CD4-positive, alpha-beta T cell treated with Interleukin-10 for 1 hour (primary cell): ENCODE measurements at regions not wholly inside any gene's neighbourhood (a gene's known extent, or its start where the extent isn't known, plus 50 kb on each side); places are given as distances from the start of the nearest gene placed in this dataset.

Experiments
- DNase-seq: peaks from one replicate; pipeline ENCODE4 v3.0.0-alpha.2; 2020

DNA sequence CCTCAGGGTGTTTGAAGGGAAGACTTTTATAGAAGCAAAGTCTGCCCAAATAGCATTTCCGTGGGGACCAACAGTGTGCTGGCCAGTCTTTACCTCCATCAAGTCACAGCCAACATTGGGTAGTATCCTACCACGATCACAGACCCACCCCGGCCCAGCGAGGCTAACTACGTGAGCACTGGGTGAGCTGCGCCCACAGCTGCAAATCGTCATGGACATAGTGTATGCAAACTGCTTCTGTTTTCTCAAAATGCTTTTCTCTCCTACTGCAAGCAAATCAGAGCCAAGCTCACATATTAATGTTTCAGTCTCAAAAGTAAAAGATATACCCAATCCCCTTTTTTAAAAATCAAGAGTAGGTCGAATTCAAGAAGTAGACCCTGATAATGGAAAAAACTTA lies 592.8 kb upstream of the CDH4 start:
- no peak for DNase-seq

GRCh38 chr20:60662307-60662706 lies 589.8 kb upstream of the CDH4 start:
- DNase-seq, result no peak

- DNase-seq, result no peak
Measured at GRCh38 chr20:60664106-60664505, 588.0 kb upstream of the CDH4 start.

DNA sequence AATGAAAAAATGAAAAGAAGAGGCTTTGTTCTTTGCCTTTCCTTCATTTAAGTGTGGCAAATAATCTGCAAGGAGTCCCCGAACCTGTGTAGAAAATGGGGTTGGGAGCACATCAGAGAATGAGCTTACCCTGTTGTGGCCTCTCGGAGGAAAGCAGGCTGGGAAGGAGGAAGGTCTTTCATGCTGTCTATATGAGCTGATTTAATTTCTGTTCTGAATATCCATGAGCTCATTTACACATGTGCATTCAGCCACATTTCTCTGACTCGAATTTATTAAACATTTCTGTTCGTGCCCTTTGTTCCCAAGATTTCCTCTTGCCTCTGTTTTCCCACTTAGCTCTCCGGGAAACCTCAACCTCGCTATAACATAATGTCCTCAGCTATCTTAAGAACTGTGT lies 584.4 kb upstream of the CDH4 start:
- DNase-seq, result no peak

- no peak for DNase-seq
Measured at GRCh38 chr20:60669211-60669610, 582.9 kb upstream of the CDH4 start.

DNA sequence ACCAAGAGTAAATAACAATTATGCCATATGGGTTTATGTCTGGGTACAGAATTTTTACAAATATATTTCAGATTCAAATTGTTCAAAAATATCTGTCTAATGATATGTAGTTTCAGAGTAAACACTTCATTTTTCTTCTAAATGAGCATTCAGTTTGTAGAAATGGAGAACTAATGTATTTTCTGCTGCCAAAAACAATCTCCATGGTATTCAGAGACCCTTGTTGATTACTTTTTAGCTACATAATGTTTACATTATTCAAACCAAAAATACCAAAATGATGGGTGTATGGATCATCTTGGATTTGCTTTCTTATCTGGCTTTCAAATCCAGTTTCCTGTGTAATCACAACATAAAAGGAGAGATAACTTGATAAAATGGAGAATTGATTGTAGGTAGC lies 576.0 kb upstream of the CDH4 start:
- no peak for DNase-seq

- DNase-seq, result no peak
Measured at GRCh38 chr20:60677819-60678218, 574.2 kb upstream of the CDH4 start.

DNA sequence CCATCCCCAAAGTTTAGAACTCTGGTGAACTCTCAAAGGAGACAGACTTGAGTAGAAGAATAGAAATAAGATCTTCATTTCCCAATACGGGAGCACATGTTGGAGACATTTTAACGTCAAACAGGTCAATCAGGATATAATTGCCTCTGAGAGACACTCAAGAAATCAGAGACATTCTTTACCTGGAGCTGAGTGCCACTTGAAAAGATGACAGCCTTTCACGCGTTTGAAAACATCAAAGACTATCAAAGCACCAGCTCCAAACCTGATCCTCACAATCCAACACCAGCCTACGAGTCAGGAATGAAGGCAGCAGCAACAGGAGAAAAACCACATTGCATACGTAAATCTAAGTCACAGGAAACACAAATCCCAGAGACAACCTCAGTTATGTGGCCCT lies 571.5 kb upstream of the CDH4 start:
- DNase-seq, result no peak

GRCh38 chr20:60687213-60687612 lies 564.8 kb upstream of the CDH4 start:
- no peak for DNase-seq

DNA sequence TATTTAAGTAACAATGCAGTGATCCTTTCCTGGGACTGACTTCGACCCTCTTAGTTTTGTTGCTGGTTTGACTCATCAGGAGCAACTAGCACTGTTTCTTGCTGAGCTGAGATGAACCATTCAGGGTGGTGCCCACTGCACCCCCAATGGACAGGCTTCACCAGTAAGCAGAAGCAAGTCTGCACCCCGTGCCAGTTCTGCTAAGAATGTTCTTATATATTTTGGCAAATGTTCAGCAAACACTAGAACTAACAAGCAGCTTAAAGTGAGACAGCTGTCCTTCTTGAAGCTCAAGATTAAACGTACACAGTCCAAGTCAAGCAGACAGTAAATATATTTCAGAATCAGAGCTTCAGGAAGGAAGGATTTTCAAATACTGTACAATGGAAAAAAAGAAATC lies 561.3 kb upstream of the CDH4 start:
- no peak for DNase-seq

GRCh38 chr20:60691966-60692615 lies 560.0 kb upstream of the CDH4 start:
- DNase-seq, result no peak

DNA sequence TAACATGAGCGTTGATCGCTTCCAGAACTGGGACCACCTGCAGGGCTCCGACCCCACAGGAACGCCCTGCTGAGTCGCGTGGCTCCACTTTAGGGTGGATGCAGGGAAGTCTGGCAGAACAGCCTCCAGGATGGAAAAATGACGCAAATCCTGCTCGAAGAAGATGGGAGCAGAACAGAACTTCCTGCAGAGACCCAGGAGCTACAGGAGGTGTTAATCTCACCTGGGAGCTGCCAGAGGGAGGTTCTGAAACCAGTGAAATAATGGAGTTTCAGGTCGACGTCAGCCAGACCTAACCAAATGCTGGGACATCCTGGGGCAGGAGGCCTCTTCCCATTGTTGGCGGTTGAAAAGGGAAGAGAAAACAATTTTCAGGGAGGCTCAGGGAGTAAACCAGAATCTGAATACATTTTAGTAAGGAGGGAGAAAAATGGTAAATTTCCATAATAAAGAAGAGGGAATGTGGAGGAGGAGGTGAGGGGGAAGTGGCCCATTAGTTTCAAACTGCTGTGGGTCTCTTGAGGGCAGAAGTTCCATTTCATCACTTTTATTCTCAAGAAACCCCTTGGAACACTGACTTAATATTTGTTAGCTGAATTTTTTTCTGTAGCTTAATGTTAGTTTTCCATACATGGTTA lies 558.4 kb upstream of the CDH4 start:
- no peak for DNase-seq

DNA sequence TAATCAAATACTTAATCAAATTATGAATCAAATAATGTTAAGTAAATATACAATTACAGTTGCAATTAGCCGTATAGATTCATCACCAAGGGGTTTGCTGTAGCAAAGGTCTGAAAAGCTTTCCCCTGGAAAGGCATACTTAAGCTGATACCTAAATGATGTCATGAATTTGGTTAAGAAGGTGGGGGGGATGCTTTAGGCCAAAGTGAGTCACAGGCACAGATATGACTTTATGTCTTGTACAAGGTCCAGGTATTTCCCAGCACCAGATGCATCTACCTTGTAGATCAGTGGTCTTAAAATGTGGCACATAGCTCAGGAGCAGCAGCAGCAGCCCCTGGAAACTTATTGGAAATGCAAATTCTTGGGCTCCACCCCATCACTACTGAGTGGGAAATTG lies 557.3 kb upstream of the CDH4 start:
- no peak for DNase-seq

DNA sequence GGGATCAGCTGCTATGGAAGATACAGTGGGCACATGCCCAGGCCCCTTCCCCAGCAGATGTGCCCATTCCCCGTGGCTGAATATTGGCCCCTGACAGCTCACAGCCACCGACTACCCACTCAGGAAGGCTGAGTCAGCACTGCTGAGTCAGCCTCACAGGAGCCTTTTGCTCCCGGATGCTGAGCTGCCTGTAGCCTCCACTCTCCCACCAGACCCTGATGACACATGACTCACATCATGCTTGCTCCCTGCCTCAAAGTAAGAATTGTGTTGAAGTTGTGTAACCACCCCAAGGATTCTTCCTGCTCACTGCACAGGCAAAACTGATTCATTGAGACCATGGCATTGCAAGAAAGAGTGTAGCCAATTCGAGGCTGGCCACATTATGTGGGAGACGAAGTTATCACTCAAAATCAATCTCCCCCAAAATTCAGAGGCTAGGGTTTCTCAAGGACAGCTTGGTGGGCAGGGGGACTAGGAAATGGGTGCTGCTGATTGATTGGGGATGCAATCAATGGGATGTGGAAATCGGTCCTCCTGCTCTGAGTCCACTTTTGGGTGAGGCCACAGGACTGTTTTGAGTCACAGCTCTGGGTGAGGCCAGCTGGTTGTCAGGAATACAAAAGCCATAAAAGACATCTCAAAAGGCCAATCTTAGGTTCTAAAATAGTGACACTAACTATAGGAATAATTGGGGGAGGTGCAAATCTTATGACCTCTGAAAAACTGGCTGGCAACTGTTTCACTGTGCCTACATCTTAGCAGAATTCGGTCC lies 556.6 kb upstream of the CDH4 start:
- no peak for DNase-seq

DNA sequence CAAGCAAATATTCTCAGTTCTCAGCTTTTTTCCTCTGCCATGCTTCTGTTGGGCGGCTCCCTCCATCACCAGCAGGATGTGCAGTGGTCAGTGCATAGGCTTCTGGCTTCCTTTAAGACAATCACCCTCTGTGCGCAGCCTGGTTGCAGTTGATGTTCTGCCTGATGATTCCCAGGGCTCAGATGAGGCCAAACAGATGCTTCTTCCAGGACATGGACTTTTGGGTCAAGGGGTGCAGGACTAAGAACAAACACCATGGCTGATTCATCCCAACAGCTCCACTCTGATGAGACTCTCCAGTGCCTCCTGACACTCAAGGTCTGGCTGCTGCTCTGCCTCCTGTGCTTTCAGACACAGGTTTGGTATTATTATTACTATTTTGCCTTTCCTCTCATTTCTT lies 554.8 kb upstream of the CDH4 start:
- DNase-seq, result no peak

GRCh38 chr20:60700728-60701127 lies 551.3 kb upstream of the CDH4 start:
- no peak for DNase-seq

DNA sequence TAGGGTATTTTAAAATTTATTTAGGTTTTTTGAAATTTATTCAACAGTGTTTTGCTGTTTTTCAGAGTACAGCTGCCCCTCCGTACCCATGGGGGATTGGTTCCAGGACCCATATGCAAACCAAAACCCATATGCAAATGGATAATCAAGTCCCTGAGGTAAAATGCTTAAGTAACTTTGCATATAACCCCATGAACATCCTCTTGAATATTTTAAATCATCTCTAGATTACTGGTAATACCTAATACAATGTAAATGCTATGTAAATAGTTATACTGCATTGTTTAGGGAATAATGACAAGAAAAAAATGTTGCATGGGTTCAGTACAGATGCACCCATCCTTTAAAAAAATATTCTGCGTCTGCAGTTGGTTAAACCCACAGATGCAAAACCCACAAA lies 547.9 kb upstream of the CDH4 start:
- DNase-seq, result no peak

GRCh38 chr20:60713396-60713795 lies 538.7 kb upstream of the CDH4 start:
- DNase-seq, result no peak

- no peak for DNase-seq
Measured at GRCh38 chr20:60715172-60715571, 536.9 kb upstream of the CDH4 start.

GRCh38 chr20:60718743-60719480 lies 533.1 kb upstream of the CDH4 start:
- no peak for DNase-seq

DNA sequence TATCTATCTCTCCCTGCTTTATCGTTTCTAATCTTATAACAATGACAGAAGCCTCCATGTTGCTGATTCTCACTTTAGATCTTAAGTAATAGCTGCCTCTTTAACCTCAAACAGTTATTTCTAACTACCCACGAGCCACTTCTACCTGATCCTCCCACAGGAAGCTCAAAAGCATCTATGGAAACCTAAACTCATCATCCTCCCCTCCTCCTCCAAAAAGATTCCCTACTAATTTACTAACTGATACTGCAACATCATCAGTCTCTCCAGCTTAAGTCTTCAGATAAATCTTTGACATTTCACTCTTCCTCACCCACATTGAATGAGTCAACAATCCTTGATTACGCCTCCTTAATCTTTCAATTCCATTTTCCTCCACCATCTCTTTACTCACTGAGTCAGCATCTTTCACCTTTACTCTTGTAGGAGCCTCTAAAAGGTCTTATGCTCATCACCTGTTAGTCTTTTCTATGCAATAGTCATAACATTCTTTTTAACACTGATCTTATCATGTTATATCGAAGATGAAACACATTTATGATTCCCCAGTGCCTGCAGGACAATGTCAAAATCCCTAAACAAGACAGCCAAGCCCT lies 526.7 kb upstream of the CDH4 start:
- DNase-seq, result no peak

- DNase-seq, result no peak
Measured at GRCh38 chr20:60727425-60727824, 524.6 kb upstream of the CDH4 start.

GRCh38 chr20:60728705-60729104 lies 523.4 kb upstream of the CDH4 start:
- DNase-seq, result no peak
